ENCODE measurements at regions not wholly inside any gene's neighbourhood (a gene's known extent, or its start where the extent isn't known, plus 50 kb on each side); places are given as distances from the start of the nearest gene placed in this dataset.
A peak's percentile ranks its signal among the peaks of the same experiment; 100 is the strongest.

- Histone ChIP-seq H3K27ac (ENCODE audit: poor library complexity, severe bottlenecking) (no peak overlapping the region), H3K4me3 (ENCODE audit: severe bottlenecking) (no peak overlapping the region), H3K36me3 (ENCODE audit: low read depth) (no peaks in the 10 kb centered on the region), H3K4me1 (ENCODE audit: insufficient read depth, poor library complexity, severe bottlenecking) (peaks cover 9% of the 10 kb centered on the region), H3K9me3 (ENCODE audit: severe bottlenecking) (peaks cover 3% of the 10 kb centered on the region), H3K27me3 (ENCODE audit: insufficient read depth, poor library complexity, severe bottlenecking) (no peaks in the 10 kb centered on the region)
- no peak for DNase-seq (ENCODE audit: low spot score)
- no peak for TF ChIP-seq CTCF (IDR thresholded peaks at IDR 0.05; ENCODE audit: poor library complexity, severe bottlenecking)
- no peak for ATAC-seq (ENCODE audit: low read depth)
These were observed 91.0 kb downstream of the TMEM17 start for GRCh38 chr2:62415019-62415431.

- H3K4me1 ChIP-seq (ENCODE audit: insufficient read depth, poor library complexity, severe bottlenecking): peaks cover 9% of the 10 kb centered on the region
- no peak overlapping the region for H3K4me3 ChIP-seq (ENCODE audit: severe bottlenecking)
- H3K9me3 ChIP-seq (ENCODE audit: severe bottlenecking): no peaks in the 10 kb centered on the region
- ATAC-seq (ENCODE audit: low read depth) (no peak), DNase-seq (ENCODE audit: low spot score) (no peak)
- TF ChIP-seq CTCF (IDR thresholded peaks at IDR 0.05; ENCODE audit: poor library complexity, severe bottlenecking): no peak
- H3K27ac ChIP-seq (ENCODE audit: poor library complexity, severe bottlenecking): no peak overlapping the region
- no peaks in the 10 kb centered on the region for H3K36me3 ChIP-seq (ENCODE audit: low read depth)
- no peaks in the 10 kb centered on the region for H3K27me3 ChIP-seq (ENCODE audit: insufficient read depth, poor library complexity, severe bottlenecking)
These were observed 92.8 kb downstream of the TMEM17 start for GRCh38 chr2:62413116-62413663.

- ATAC-seq (ENCODE audit: low read depth): peak; percentile 66
- TF ChIP-seq CTCF (IDR thresholded peaks at IDR 0.05; ENCODE audit: poor library complexity, severe bottlenecking): peak; percentile 16
These were observed 93.7 kb downstream of the TMEM17 start for GRCh38 chr2:62412347-62412742.

DNA sequence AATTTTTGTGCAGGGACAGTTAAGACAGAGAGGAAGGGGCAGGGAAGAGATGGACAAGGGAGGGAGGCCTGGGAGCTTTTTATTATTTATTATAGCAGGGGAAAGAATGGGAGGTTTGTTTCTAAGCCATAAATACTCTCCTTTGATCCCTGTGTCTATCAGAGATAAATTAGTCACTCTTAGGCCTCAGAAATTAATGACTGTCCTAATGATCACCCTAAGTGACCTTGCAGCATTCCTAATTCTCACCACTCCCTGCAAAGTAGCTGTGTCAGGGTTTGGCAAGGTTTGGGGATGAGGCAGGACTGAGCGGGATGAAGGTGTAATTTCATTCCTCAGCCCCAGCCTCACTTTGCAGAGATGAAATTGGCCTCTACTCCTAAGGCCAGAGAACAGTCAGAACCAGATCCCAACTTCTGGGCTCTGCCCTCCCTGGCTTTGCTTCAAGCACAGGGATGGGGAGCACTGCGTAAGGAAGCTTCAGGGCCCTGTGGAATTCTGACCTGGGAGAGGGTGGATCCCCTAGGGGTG lies 95.0 kb downstream of the TMEM17 start:
- H3K4me3 ChIP-seq (ENCODE audit: severe bottlenecking): no peak overlapping the region
- peak overlapping the region; percentile 53 for H3K27ac ChIP-seq (ENCODE audit: poor library complexity, severe bottlenecking)
- no peak for DNase-seq (ENCODE audit: low spot score)

More at GRCh38 chr2:62412347-62412742, 93.7 kb downstream of the TMEM17 start:
- H3K27ac ChIP-seq (ENCODE audit: poor library complexity, severe bottlenecking): no peak overlapping the region
- no peak overlapping the region for H3K4me3 ChIP-seq (ENCODE audit: severe bottlenecking)
- peaks cover 9% of the 10 kb centered on the region for H3K4me1 ChIP-seq (ENCODE audit: insufficient read depth, poor library complexity, severe bottlenecking)
- H3K9me3 ChIP-seq (ENCODE audit: severe bottlenecking): no peaks in the 10 kb centered on the region
- H3K36me3 ChIP-seq (ENCODE audit: low read depth): no peaks in the 10 kb centered on the region
- no peaks in the 10 kb centered on the region for H3K27me3 ChIP-seq (ENCODE audit: insufficient read depth, poor library complexity, severe bottlenecking)
- DNase-seq (ENCODE audit: low spot score): no peak

More for the DNA sequence above, 95.0 kb downstream of the TMEM17 start:
- Histone ChIP-seq H3K36me3 (ENCODE audit: low read depth) (no peaks in the 10 kb centered on the region), H3K27me3 (ENCODE audit: insufficient read depth, poor library complexity, severe bottlenecking) (no peaks in the 10 kb centered on the region), H3K4me1 (ENCODE audit: insufficient read depth, poor library complexity, severe bottlenecking) (peaks cover 9% of the 10 kb centered on the region), H3K9me3 (ENCODE audit: severe bottlenecking) (no peaks in the 10 kb centered on the region)
- peak; percentile 6 for ATAC-seq (ENCODE audit: low read depth)
- no peak for TF ChIP-seq CTCF (IDR thresholded peaks at IDR 0.05; ENCODE audit: poor library complexity, severe bottlenecking)

Measured in RWPE2 (cell line).